B cell (primary cell): ENCODE measurements at regions not wholly inside any gene's neighbourhood (a gene's known extent, or its start where the extent isn't known, plus 50 kb on each side); places are given as distances from the start of the nearest gene placed in this dataset.

Source experiments
- CTCF ChIP-seq: fragments of 200-600 bp; IDR thresholded peaks from one replicate; pipeline ENCODE4 v1.8.0; 2022; ENCODE audit warnings: antibody characterized with exemption, mild to moderate bottlenecking
- EZH2 ChIP-seq: IDR thresholded peaks from 2 replicates; pipeline ENCODE4 v1.6.1; 2012; ENCODE audit warnings: borderline replicate concordance, low read depth, mild to moderate bottlenecking, moderate library complexity, low read length; ENCODE audit not compliant: insufficient read depth, poor library complexity, severe bottlenecking

- no peak for TF ChIP-seq EZH2
- TF ChIP-seq CTCF = no peak
Observed at GRCh38 chr5:155885199-155885598, 441.8 kb upstream of the SGCD start.
